ENCODE measurements at regions not wholly inside any gene's neighbourhood (a gene's known extent, or its start where the extent isn't known, plus 50 kb on each side); places are given as distances from the start of the nearest gene placed in this dataset.

- no peak overlapping the region for H3K27ac Mint-ChIP-seq
- WGBS, 2 experiments (ENCODE audit: insufficient coverage in 1 of 2, insufficient read length in 1 of 2): 82 to 94% methylated on average over 4 of the region's 4 CpGs
- no peak overlapping the region for H3K27ac ChIP-seq (ENCODE audit: low read depth, low read length)
These were observed 186.8 kb downstream of the LTN1 start for GRCh38 chr21:28805885-28806284.

GRCh38 chr21:28804089-28804670 is 188.5 kb downstream of the LTN1 start:
- 100% methylated on average over 3 of the region's 3 CpGs; no CpG with 5 or more reads in 1 of the 2 experiments for WGBS, 2 experiments (ENCODE audit: insufficient coverage in 1 of 2, insufficient read length in 1 of 2)
- TF ChIP-seq CTCF (conservative IDR thresholded peaks at IDR 0.05): no peak
- no peak overlapping the region for H3K9ac ChIP-seq (ENCODE audit: extremely low read depth, low read length, poor library complexity, severe bottlenecking)
- no peak for DNase-seq
- peaks cover 6% of the 10 kb centered on the region for H3K4me1 ChIP-seq (ENCODE audit: control insufficient read depth, insufficient read depth, low read length)
- Mint-ChIP-seq H3K9me3 (peaks cover 2% of the 10 kb centered on the region), H3K4me3 (no peak overlapping the region), H3K27ac (no peak overlapping the region), H3K36me3 (ENCODE audit: low read depth) (no peaks in the 10 kb centered on the region), H3K4me1 (peaks cover 15% of the 10 kb centered on the region), H3K27me3 (ENCODE audit: insufficient read depth) (no peaks in the 10 kb centered on the region)
- H3K36me3 ChIP-seq (ENCODE audit: control insufficient read depth, insufficient read depth, low read length): no peaks in the 10 kb centered on the region
- H3K27me3 ChIP-seq (ENCODE audit: control insufficient read depth, insufficient read depth, low read length, poor library complexity, severe bottlenecking): no peaks in the 10 kb centered on the region
- H3K4me3 ChIP-seq (ENCODE audit: low read length): no peak overlapping the region
- no peak overlapping the region for H3K27ac ChIP-seq (ENCODE audit: low read depth, low read length)
- peaks cover 13% of the 10 kb centered on the region for H3K9me3 ChIP-seq (ENCODE audit: control insufficient read depth, low read length)

More at GRCh38 chr21:28805885-28806284, 186.8 kb downstream of the LTN1 start:
- peaks cover 14% of the 10 kb centered on the region for H3K9me3 ChIP-seq (ENCODE audit: control insufficient read depth, low read length)
- no peak for TF ChIP-seq CTCF (conservative IDR thresholded peaks at IDR 0.05)
- H3K4me1 Mint-ChIP-seq: peaks cover 15% of the 10 kb centered on the region
- no peak overlapping the region for H3K9ac ChIP-seq (ENCODE audit: extremely low read depth, low read length, poor library complexity, severe bottlenecking)
- H3K27me3 ChIP-seq (ENCODE audit: control insufficient read depth, insufficient read depth, low read length, poor library complexity, severe bottlenecking): no peaks in the 10 kb centered on the region
- no peak for DNase-seq
- no peak overlapping the region for H3K4me3 Mint-ChIP-seq
- no peak overlapping the region for H3K4me3 ChIP-seq (ENCODE audit: low read length)
- no peaks in the 10 kb centered on the region for H3K36me3 ChIP-seq (ENCODE audit: control insufficient read depth, insufficient read depth, low read length)
- H3K9me3 Mint-ChIP-seq: peaks cover 2% of the 10 kb centered on the region
- peaks cover 6% of the 10 kb centered on the region for H3K4me1 ChIP-seq (ENCODE audit: control insufficient read depth, insufficient read depth, low read length)
- no peaks in the 10 kb centered on the region for H3K27me3 Mint-ChIP-seq (ENCODE audit: insufficient read depth)
- no peaks in the 10 kb centered on the region for H3K36me3 Mint-ChIP-seq (ENCODE audit: low read depth)

GRCh38 chr21:28801906-28802305 is 190.8 kb downstream of the LTN1 start:
- H3K36me3 Mint-ChIP-seq (ENCODE audit: low read depth): no peaks in the 10 kb centered on the region
- Histone ChIP-seq H3K4me3 (ENCODE audit: low read length) (no peak overlapping the region), H3K36me3 (ENCODE audit: control insufficient read depth, insufficient read depth, low read length) (no peaks in the 10 kb centered on the region), H3K9ac (ENCODE audit: extremely low read depth, low read length, poor library complexity, severe bottlenecking) (no peak overlapping the region), H3K4me1 (ENCODE audit: control insufficient read depth, insufficient read depth, low read length) (peaks cover 2% of the 10 kb centered on the region), H3K27ac (ENCODE audit: low read depth, low read length) (no peak overlapping the region), H3K27me3 (ENCODE audit: control insufficient read depth, insufficient read depth, low read length, poor library complexity, severe bottlenecking) (no peaks in the 10 kb centered on the region), H3K9me3 (ENCODE audit: control insufficient read depth, low read length) (no peaks in the 10 kb centered on the region)
- WGBS, 2 experiments (ENCODE audit: insufficient coverage in 1 of 2, insufficient read length in 1 of 2): no CpG with 5 or more reads among the region's 1 CpG
- DNase-seq: no peak
- H3K4me3 Mint-ChIP-seq: no peak overlapping the region
- H3K27me3 Mint-ChIP-seq (ENCODE audit: insufficient read depth): no peaks in the 10 kb centered on the region
- peaks cover 4% of the 10 kb centered on the region for H3K4me1 Mint-ChIP-seq
- no peak for TF ChIP-seq CTCF (conservative IDR thresholded peaks at IDR 0.05)
- no peaks in the 10 kb centered on the region for H3K9me3 Mint-ChIP-seq
- H3K27ac Mint-ChIP-seq: no peak overlapping the region

Data from endodermal cell (in vitro differentiated cells).